Activated naive CD4-positive, alpha-beta T cell treated with anti-CD3 and anti-CD28 coated beads, Interleukin-2, amount 10 ng/mL, durations not matched to agents 7 days and 5 days (primary cell): ENCODE measurements at regions not wholly inside any gene's neighbourhood (a gene's known extent, or its start where the extent isn't known, plus 50 kb on each side); places are given as distances from the start of the nearest gene placed in this dataset.

Source experiments
- CTCF ChIA-PET: fragments of 350-600 bp; sonication (Branson Sonifier 250); formaldehyde crosslinking; loops from one replicate; lab custom pipeline; 2021; ENCODE audit warnings: antibody characterized with exemption; lab: Charles Lee
- DNase-seq: peaks from one replicate; pipeline ENCODE4 v3.0.0-alpha.2; 2020
- H3K27ac Mint-ChIP-seq: one replicate; pipeline ENCODE4 v1.8.0; 2021; ENCODE audit warnings: mild to moderate bottlenecking, moderate library complexity, mixed read lengths
- H3K27me3 Mint-ChIP-seq: one replicate; pipeline ENCODE4 v1.8.0; 2021; ENCODE audit warnings: mild to moderate bottlenecking, mixed read lengths
- H3K36me3 Mint-ChIP-seq: one replicate; pipeline ENCODE4 v1.8.0; 2021; ENCODE audit warnings: mixed read lengths
- H3K4me1 Mint-ChIP-seq: one replicate; pipeline ENCODE4 v1.8.0; 2021; ENCODE audit warnings: mixed read lengths
- H3K4me3 Mint-ChIP-seq: one replicate; pipeline ENCODE4 v1.8.0; 2021; ENCODE audit warnings: mild to moderate bottlenecking, moderate library complexity, mixed read lengths
- H3K9me3 Mint-ChIP-seq: one replicate; pipeline ENCODE4 v1.8.0; 2021; ENCODE audit warnings: mixed read lengths

- CTCF ChIA-PET: no interaction called here
- peaks cover 56% of the 10 kb centered on the region for H3K9me3 Mint-ChIP-seq
- H3K4me3 Mint-ChIP-seq: no peak overlapping the region
- no peaks in the 10 kb centered on the region for H3K27me3 Mint-ChIP-seq
- no peaks in the 10 kb centered on the region for H3K36me3 Mint-ChIP-seq
- no peaks in the 10 kb centered on the region for H3K4me1 Mint-ChIP-seq
- H3K27ac Mint-ChIP-seq: no peak overlapping the region
- no peak for DNase-seq
These were observed 82.6 kb downstream of the ZNF723 start for GRCh38 chr19:22914646-22915045.

DNA sequence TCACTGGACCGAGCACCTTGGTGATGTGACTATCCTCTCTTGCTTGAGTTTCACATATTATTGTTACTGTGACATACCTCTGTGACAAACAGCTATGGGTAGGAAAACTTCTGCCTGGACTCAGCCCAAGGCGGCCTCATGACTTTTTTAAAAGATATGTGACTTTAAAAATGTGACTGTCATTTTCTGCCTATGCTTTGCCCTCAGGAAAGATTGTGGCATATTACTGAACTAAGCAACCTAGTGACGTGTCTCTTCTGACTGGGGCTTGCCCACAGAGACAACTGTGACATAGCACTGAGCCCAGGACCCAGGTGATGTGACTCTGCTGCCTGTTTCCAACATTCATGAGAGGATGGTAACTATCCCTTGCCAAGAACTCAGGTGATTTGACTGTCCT, 84.8 kb downstream of the ZNF728 start:
- H3K27me3 Mint-ChIP-seq: no peaks in the 10 kb centered on the region
- peaks cover 61% of the 10 kb centered on the region for H3K9me3 Mint-ChIP-seq
- no peaks in the 10 kb centered on the region for H3K36me3 Mint-ChIP-seq
- CTCF ChIA-PET: no interaction called here
- no peak for DNase-seq
- no peak overlapping the region for H3K27ac Mint-ChIP-seq
- H3K4me3 Mint-ChIP-seq: no peak overlapping the region
- H3K4me1 Mint-ChIP-seq: no peaks in the 10 kb centered on the region

DNA sequence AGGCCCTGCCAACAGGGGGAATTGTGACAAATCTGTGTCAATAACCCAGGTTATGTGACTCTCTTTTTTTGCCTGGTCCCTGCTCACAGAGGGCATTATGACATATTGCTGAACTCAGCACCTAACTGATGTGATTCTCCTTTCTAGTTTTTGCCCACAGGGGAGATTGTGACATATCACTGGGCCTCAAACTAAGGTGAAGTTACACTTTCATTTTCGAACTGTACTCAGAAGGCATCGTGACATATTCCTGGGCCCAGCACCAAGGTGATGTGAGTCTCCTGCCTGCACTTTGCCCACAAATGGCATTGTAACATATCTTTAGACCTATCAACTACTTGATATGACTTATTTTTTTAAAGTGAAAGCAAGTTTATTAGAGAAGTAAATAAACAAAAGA, 83.0 kb downstream of the ZNF728 start:
- Mint-ChIP-seq H3K27ac (no peak overlapping the region), H3K4me3 (no peak overlapping the region), H3K4me1 (no peaks in the 10 kb centered on the region), H3K36me3 (no peaks in the 10 kb centered on the region), H3K27me3 (no peaks in the 10 kb centered on the region), H3K9me3 (peaks cover 65% of the 10 kb centered on the region)
- CTCF ChIA-PET: no interaction called here
- DNase-seq: no peak
